ENCODE measurements at regions not wholly inside any gene's neighbourhood (a gene's known extent, or its start where the extent isn't known, plus 50 kb on each side); places are given as distances from the start of the nearest gene placed in this dataset.

GRCh38 chr15:61764981-61765380, 295.3 kb downstream of the VPS13C start:
- Histone ChIP-seq H3K18ac (ENCODE audit: low read depth, low read length) (no peak overlapping the region), H3K4me2 (ENCODE audit: low read depth, low read length) (no peak overlapping the region), H2AK5ac (ENCODE audit: low read depth, low read length) (no peak overlapping the region), H3K9me3 (ENCODE audit: control insufficient read depth, insufficient read depth, low read length) (no peaks in the 10 kb centered on the region), H3K9me1 (ENCODE audit: insufficient read depth, low read length) (no peaks in the 10 kb centered on the region), H3K27ac (ENCODE audit: insufficient read depth, low read length) (no peak overlapping the region), H3K4me3 (ENCODE audit: insufficient read depth, low read depth, low read length) (no peak overlapping the region), H3K14ac (replicated peaks; ENCODE audit: low read depth, low read length) (no peak overlapping the region), H3K79me1 (ENCODE audit: low read depth in 1 of 2, low read length in 2 of 2) (no peaks in the 10 kb centered on the region), H2BK20ac (ENCODE audit: low read depth, low read length) (no peak overlapping the region), H3K36me3 (ENCODE audit: control insufficient read depth, insufficient read depth, low read length) (no peaks in the 10 kb centered on the region), H2BK5ac (ENCODE audit: low read depth, low read length, poor library complexity, severe bottlenecking) (no peak overlapping the region), H4K20me1 (ENCODE audit: insufficient read depth, low read length) (no peaks in the 10 kb centered on the region), H3K27me3 (ENCODE audit: control insufficient read depth, insufficient read depth, low read length) (no peaks in the 10 kb centered on the region), H4K5ac (ENCODE audit: low read depth, low read length) (no peak overlapping the region), H3K4ac (ENCODE audit: low read depth, low read length) (no peak overlapping the region), H3K23ac (ENCODE audit: low read depth, low read length) (no peak overlapping the region), H3K9ac (ENCODE audit: low read depth, low read length) (no peak overlapping the region), H4K91ac (ENCODE audit: insufficient read depth, low read depth, low read length) (no peak overlapping the region), H2BK120ac (ENCODE audit: low read depth, low read length) (no peak overlapping the region), H3K56ac (ENCODE audit: extremely low read depth, insufficient read depth, low read length) (no peak overlapping the region), H2BK15ac (ENCODE audit: low read depth, low read length) (no peak overlapping the region), H3K4me1 (ENCODE audit: control insufficient read depth, insufficient read depth, low read length) (no peaks in the 10 kb centered on the region), H4K8ac (ENCODE audit: low read depth in 2 of 2, low read length in 2 of 2) (no peak overlapping the region), H2AK9ac (replicated peaks; ENCODE audit: low read depth, low read length, poor library complexity) (no peak overlapping the region), H2AFZ (replicated peaks; ENCODE audit: low read length, poor library complexity) (no peak overlapping the region)
- ATAC-seq (ENCODE audit: low read depth) (no peak), DNase-seq (no peak)
- WGBS, 2 experiments (ENCODE audit: extremely low coverage in 2 of 2, insufficient read length in 1 of 2) = no CpG with 5 or more reads among the region's 6 CpGs
- dilution Hi-C loops (cut with HindIII; ENCODE audit: low sequenced_read_pairs, unreplicated experiment) (no loop called here), intact Hi-C loops (cut with micrococcal nuclease) (loop anchor here (2.0 kb wide), 1 partner anchor 34 kb away; no protein-coding TSS in a partner anchor), in situ Hi-C loops (cut with MboI; ENCODE audit: low sequenced_read_pairs) (no loop called here)
- ChIA-PET CTCF (no interaction called here), POLR2A (ENCODE audit: unreplicated experiment) (no interaction called here)
- TF ChIP-seq BHLHE40 (IDR thresholded peaks at IDR 0.05; ENCODE audit: low read depth, low read length) (no peak), ELK1 (IDR thresholded peaks at IDR 0.05; ENCODE audit: borderline replicate concordance, low read depth, low read length) (no peak), RAD21 (IDR thresholded peaks at IDR 0.05; ENCODE audit: low read length) (no peak), CHD1 (IDR thresholded peaks at IDR 0.05; ENCODE audit: low read depth, low read length) (no peak), CEBPB (IDR thresholded peaks at IDR 0.05; ENCODE audit: low read depth, low read length) (no peak), RCOR1 (IDR thresholded peaks at IDR 0.05; ENCODE audit: insufficient replicate concordance, low read length) (no peak), MXI1 (IDR thresholded peaks at IDR 0.05; ENCODE audit: borderline replicate concordance, low read depth, low read length) (no peak), MAZ (IDR thresholded peaks at IDR 0.05; ENCODE audit: borderline replicate concordance, low read depth, low read length) (no peak), USF2 (IDR thresholded peaks at IDR 0.05; ENCODE audit: low read depth, low read length) (no peak), SMC3 (IDR thresholded peaks at IDR 0.05; ENCODE audit: low read depth, low read length) (no peak), POLR2A (IDR thresholded peaks at IDR 0.05; ENCODE audit: low read depth, low read length) (no peak)
- TF ChIP-seq, protein P1, sequence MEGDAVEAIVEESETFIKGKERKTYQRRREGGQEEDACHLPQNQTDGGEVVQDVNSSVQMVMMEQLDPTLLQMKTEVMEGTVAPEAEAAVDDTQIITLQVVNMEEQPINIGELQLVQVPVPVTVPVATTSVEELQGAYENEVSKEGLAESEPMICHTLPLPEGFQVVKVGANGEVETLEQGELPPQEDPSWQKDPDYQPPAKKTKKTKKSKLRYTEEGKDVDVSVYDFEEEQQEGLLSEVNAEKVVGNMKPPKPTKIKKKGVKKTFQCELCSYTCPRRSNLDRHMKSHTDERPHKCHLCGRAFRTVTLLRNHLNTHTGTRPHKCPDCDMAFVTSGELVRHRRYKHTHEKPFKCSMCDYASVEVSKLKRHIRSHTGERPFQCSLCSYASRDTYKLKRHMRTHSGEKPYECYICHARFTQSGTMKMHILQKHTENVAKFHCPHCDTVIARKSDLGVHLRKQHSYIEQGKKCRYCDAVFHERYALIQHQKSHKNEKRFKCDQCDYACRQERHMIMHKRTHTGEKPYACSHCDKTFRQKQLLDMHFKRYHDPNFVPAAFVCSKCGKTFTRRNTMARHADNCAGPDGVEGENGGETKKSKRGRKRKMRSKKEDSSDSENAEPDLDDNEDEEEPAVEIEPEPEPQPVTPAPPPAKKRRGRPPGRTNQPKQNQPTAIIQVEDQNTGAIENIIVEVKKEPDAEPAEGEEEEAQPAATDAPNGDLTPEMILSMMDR (conservative IDR thresholded peaks at IDR 0.05; ENCODE audit: low read depth, low read length) = no peak
- BruUV-seq (replicated peaks) = no TSS peak
